Glutamatergic neuron (in vitro differentiated cells): ENCODE measurements at regions not wholly inside any gene's neighbourhood (a gene's known extent, or its start where the extent isn't known, plus 50 kb on each side); places are given as distances from the start of the nearest gene placed in this dataset.

Experiments used
- DNase-seq: peaks from one replicate; pipeline ENCODE4 v3.0.0; 2022
- H3K27ac Mint-ChIP-seq: one replicate; pipeline ENCODE4 v1.8.0; 2020; ENCODE audit warnings: mild to moderate bottlenecking, mixed read lengths, inconsistent platforms; ENCODE audit not compliant: unreplicated experiment
- H3K27me3 Mint-ChIP-seq: one replicate; pipeline ENCODE4 v1.8.0; 2020; ENCODE audit warnings: mild to moderate bottlenecking, moderate library complexity, mixed read lengths, inconsistent platforms; ENCODE audit not compliant: unreplicated experiment
- H3K36me3 Mint-ChIP-seq: one replicate; pipeline ENCODE4 v1.8.0; 2020; ENCODE audit warnings: mild to moderate bottlenecking, mixed read lengths, inconsistent platforms; ENCODE audit not compliant: unreplicated experiment
- H3K4me1 Mint-ChIP-seq: one replicate; pipeline ENCODE4 v1.8.0; 2020; ENCODE audit warnings: mild to moderate bottlenecking, low read depth, mixed read lengths, inconsistent platforms; ENCODE audit not compliant: unreplicated experiment
- H3K4me3 Mint-ChIP-seq: one replicate; pipeline ENCODE4 v1.8.0; 2020; ENCODE audit warnings: mild to moderate bottlenecking, mixed read lengths, inconsistent platforms; ENCODE audit not compliant: unreplicated experiment
- H3K9me3 Mint-ChIP-seq: one replicate; pipeline ENCODE4 v1.8.0; 2020; ENCODE audit warnings: mild to moderate bottlenecking, moderate library complexity, mixed read lengths, inconsistent platforms; ENCODE audit not compliant: unreplicated experiment
- TF ChIP-seq, protein P1 (sequence below): fragments of 200-600 bp; sonication (generic); IDR thresholded peaks from one replicate; pipeline ENCODE4 v1.5.0; 2021; ENCODE audit not compliant: partially characterized antibody, unreplicated experiment

DNA sequence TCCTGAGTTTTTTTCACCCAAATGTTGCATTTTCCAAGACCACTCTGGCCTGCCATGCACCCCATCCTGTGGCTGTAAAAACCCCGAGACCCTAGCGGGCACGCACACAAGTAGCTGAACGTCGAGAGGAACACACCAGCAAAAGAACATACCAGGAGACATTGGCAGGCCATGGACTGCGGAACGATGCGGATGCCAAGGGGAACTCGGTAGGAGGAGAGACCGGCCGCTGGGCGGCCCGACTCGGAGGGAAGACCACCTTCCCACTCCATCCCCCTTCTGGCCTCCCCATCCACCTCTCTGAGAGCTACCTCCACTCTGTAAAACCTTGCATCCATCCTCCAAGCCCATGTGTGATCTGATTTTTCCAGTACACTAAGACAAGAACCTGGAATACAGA lies 105.5 kb upstream of the CELF4 start:
- DNase-seq: no peak
- peaks cover 3% of the 10 kb centered on the region for H3K9me3 Mint-ChIP-seq
- TF ChIP-seq, protein P1, sequence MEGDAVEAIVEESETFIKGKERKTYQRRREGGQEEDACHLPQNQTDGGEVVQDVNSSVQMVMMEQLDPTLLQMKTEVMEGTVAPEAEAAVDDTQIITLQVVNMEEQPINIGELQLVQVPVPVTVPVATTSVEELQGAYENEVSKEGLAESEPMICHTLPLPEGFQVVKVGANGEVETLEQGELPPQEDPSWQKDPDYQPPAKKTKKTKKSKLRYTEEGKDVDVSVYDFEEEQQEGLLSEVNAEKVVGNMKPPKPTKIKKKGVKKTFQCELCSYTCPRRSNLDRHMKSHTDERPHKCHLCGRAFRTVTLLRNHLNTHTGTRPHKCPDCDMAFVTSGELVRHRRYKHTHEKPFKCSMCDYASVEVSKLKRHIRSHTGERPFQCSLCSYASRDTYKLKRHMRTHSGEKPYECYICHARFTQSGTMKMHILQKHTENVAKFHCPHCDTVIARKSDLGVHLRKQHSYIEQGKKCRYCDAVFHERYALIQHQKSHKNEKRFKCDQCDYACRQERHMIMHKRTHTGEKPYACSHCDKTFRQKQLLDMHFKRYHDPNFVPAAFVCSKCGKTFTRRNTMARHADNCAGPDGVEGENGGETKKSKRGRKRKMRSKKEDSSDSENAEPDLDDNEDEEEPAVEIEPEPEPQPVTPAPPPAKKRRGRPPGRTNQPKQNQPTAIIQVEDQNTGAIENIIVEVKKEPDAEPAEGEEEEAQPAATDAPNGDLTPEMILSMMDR: no peak
- H3K27me3 Mint-ChIP-seq: peaks cover 2% of the 10 kb centered on the region
- H3K36me3 Mint-ChIP-seq: no peaks in the 10 kb centered on the region
- H3K4me1 Mint-ChIP-seq: no peaks in the 10 kb centered on the region
- H3K4me3 Mint-ChIP-seq: no peak overlapping the region
- no peak overlapping the region for H3K27ac Mint-ChIP-seq

DNA sequence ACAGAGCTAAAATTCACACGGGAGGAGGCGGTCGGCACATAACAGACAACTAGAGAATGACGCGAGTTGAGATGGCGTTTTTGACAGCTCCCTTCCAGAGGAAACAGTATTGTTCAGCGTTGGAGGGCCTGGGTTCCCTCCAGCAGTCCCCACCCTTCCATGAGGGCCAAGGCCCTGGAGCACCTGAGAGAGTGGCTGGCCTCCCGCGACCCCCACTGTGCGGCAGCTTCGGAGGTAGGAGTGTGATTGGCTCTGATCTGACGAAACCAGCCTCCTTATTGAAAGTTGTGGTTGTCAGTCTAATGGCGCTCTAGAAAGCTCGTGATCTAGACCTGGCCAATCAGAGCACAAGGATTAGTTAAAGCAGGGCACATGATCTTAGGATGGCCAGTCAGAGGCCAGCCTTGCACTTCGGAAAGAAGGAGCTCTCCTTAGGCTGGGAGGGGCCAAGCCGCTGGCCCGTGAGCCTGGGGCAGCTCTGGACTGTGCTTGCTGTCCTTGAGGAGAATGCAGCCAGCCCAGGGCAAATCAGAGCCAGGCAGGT lies 104.5 kb upstream of the CELF4 start:
- TF ChIP-seq, protein P1: no peak
- no peak overlapping the region for H3K27ac Mint-ChIP-seq
- no peak overlapping the region for H3K4me3 Mint-ChIP-seq
- H3K4me1 Mint-ChIP-seq: peaks cover 5% of the 10 kb centered on the region
- DNase-seq: no peak
- no peaks in the 10 kb centered on the region for H3K36me3 Mint-ChIP-seq
- peaks cover 3% of the 10 kb centered on the region for H3K9me3 Mint-ChIP-seq
- H3K27me3 Mint-ChIP-seq: peaks cover 2% of the 10 kb centered on the region

DNA sequence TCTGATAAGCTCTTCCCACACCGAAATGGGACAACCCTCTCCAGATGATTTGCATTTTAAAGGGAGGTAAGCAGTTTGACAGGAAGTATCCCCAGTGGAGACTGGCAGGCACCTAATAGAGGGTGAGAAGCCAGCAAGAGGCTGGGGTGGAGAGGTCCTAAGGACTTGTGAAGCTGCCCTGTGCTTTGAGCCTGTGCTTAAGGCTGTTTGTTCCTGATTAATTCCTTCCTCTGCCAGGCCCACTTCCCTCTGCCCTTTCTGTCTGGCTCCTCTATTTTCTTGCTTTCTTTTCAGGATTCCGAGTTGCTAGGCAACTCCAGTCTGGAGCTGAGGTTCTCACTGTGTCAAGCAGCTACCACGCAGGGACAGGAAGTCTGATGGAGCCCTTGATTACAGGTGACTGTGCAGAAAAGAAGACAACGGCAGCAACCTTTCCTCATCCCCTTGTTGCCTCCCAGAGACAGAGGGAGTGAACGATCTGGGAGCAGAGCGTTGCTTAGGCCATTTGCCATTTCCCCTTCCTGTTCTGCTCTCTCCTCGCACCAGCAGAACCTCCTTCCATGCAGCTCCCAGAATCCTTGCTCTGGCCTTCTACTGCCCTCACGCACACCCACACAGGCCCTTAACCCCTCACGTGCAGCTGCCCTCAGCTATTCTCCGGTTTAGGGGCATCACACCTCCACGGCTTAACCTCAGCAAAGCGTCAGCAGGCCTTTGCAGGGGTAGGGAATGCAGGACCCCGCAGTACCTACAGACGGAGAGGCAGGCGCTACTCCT lies 103.6 kb upstream of the CELF4 start:
- H3K27ac Mint-ChIP-seq: no peak overlapping the region
- peaks cover 3% of the 10 kb centered on the region for H3K9me3 Mint-ChIP-seq
- DNase-seq: no peak
- no peaks in the 10 kb centered on the region for H3K36me3 Mint-ChIP-seq
- H3K27me3 Mint-ChIP-seq: peaks cover 2% of the 10 kb centered on the region
- peaks cover 7% of the 10 kb centered on the region for H3K4me1 Mint-ChIP-seq
- TF ChIP-seq, protein P1: no peak
- no peak overlapping the region for H3K4me3 Mint-ChIP-seq

DNA sequence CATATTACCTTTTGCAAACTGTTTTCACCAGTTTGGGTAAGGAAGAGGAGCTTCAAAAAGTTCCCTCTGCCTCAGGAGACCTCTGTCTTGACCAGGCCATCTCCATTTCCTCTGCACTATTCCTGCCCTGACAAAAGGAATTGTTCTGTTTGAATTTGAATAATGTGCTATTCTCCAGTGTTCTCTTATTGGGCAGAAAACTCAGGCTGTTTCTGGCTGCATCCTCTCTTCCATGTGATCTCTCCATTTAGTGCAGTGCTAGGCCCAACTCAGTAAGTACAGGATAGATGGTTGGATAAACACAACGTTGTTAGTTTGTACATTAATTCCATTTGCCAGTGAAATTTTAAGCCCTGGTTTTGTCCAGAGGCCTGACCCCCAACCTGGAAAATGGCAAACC lies 102.2 kb upstream of the CELF4 start:
- Mint-ChIP-seq H3K27me3 (peaks cover 2% of the 10 kb centered on the region), H3K4me1 (peaks cover 7% of the 10 kb centered on the region), H3K4me3 (no peak overlapping the region), H3K36me3 (no peaks in the 10 kb centered on the region), H3K27ac (no peak overlapping the region), H3K9me3 (peaks cover 3% of the 10 kb centered on the region)
- no peak for DNase-seq
- TF ChIP-seq, protein P1: no peak

DNA sequence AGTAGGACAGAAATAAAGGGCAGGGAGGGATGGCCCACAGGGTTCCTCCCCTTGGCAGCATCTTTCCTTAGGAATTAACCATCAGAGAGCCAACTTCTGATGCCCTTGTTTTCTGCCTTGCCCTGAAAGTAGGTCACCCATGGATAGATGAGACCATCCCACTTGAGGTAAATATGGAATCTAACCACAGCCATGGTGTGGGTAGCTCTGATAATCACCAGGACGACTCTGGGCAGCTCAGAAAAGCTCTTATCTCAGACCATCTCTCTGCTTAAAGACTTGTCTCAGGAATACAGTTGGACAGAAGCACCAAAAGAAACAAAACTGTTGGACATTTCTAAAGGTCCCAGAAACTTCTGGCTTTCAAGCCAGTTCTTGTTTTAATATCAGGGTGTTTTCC lies 101.4 kb upstream of the CELF4 start:
- Mint-ChIP-seq H3K4me1 (peaks cover 7% of the 10 kb centered on the region), H3K36me3 (no peaks in the 10 kb centered on the region), H3K27ac (no peak overlapping the region), H3K27me3 (peaks cover 2% of the 10 kb centered on the region), H3K4me3 (no peak overlapping the region), H3K9me3 (peaks cover 3% of the 10 kb centered on the region)
- no peak for DNase-seq
- TF ChIP-seq, protein P1: no peak
